WTC11 (cell line): ENCODE measurements at regions not wholly inside any gene's neighbourhood (a gene's known extent, or its start where the extent isn't known, plus 50 kb on each side); places are given as distances from the start of the nearest gene placed in this dataset.

Source experiments
- CTCF ChIP-seq: fragments of 200-600 bp; IDR thresholded peaks from 2 replicates; pipeline ENCODE4 v1.8.0; 2022; ENCODE audit warnings: antibody characterized with exemption
- ELF4 ChIP-seq: sonication (generic); formaldehyde crosslinking; IDR thresholded peaks from 2 replicates; pipeline ENCODE4 v1.8.1; 2022; ENCODE audit warnings: low read depth, mild to moderate bottlenecking, moderate library complexity, missing genetic modification reagents
- FOXP4 ChIP-seq: sonication (generic); formaldehyde crosslinking; IDR thresholded peaks from 2 replicates; pipeline ENCODE4 v1.8.0; 2022; ENCODE audit warnings: mild to moderate bottlenecking, missing genetic modification reagents
- SOX15 ChIP-seq: fragments of 250-450 bp; sonication (Bioruptor Pico); IDR thresholded peaks from 2 replicates; pipeline ENCODE4 v1.9.0; 2021; ENCODE audit warnings: mild to moderate bottlenecking
- TP53 ChIP-seq: sonication (generic); formaldehyde crosslinking; IDR thresholded peaks from 2 replicates; pipeline ENCODE4 v1.8.1; 2023; ENCODE audit warnings: mild to moderate bottlenecking, missing genetic modification reagents
- ZNF317 ChIP-seq: sonication (generic); formaldehyde crosslinking; IDR thresholded peaks from 2 replicates; pipeline ENCODE4 v1.8.1; 2023; ENCODE audit warnings: low read depth, mild to moderate bottlenecking, moderate library complexity, missing genetic modification reagents, borderline replicate concordance

- no peak for TF ChIP-seq TP53 (CRISPR knock-in tag)
- no peak for TF ChIP-seq CTCF
- TF ChIP-seq FOXP4, result no peak
- TF ChIP-seq ZNF317, result no peak
- TF ChIP-seq SOX15 (CRISPR knock-in tag), result no peak
- no peak for TF ChIP-seq ELF4 (CRISPR knock-in tag)
Observed at GRCh38 chr5:25850581-25850980, 1187.8 kb downstream of the CDH9 start.
